ENCODE measurements at regions not wholly inside any gene's neighbourhood (a gene's known extent, or its start where the extent isn't known, plus 50 kb on each side); places are given as distances from the start of the nearest gene placed in this dataset.

DNA sequence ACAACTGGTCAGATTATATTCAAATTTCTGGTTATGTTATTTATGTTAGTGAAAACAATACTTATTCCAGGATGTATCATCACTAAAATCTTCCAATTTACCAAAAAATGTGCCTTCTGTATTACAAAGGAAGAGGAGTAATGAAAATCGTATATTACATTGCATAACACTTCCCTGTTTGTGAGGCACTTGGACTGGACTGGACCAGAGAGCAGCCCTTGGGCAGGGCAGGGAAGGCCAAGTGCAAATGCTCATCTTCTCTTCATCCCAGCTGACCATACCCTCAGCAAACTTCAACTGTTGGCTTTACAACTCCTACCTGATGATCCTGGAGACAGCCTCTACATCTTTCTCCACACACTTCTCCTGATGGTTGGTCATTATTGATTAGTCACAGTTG is 285.7 kb upstream of the MME start:
- Mint-ChIP-seq H3K4me1 (no peaks in the 10 kb centered on the region), H3K27me3 (no peaks in the 10 kb centered on the region), H3K9me3 (peaks cover 0 to 3% (median 3%) of the 10 kb centered on the region in 3 donors), H3K27ac (no peak overlapping the region), H3K4me3 (no peak overlapping the region), H3K36me3 (no peaks in the 10 kb centered on the region)

DNA sequence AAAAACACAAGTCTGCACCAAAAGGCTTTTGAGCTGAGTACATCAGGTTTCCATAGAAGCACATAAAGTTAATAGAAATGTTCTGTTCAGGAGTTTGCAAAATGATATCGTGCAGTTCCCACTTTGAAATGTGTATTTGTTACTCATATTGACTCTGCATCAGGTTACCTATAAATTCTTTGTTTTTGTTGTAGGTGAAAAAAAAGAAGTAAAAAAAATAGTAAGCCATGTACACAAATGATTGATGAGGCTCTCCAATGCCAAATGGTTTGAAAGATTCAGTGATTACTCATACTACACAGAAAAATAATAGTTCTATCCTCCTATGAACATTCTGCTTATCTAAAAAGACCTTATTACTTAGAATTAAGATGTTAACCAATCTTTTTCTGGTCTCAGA is 287.3 kb upstream of the MME start:
- no peaks in the 10 kb centered on the region for H3K4me1 Mint-ChIP-seq
- no peak overlapping the region for H3K27ac Mint-ChIP-seq
- no peaks in the 10 kb centered on the region for H3K27me3 Mint-ChIP-seq
- H3K36me3 Mint-ChIP-seq, result no peaks in the 10 kb centered on the region
- no peak overlapping the region for H3K4me3 Mint-ChIP-seq
- H3K9me3 Mint-ChIP-seq, result peaks cover 0 to 3% (median 3%) of the 10 kb centered on the region in 3 donors

DNA sequence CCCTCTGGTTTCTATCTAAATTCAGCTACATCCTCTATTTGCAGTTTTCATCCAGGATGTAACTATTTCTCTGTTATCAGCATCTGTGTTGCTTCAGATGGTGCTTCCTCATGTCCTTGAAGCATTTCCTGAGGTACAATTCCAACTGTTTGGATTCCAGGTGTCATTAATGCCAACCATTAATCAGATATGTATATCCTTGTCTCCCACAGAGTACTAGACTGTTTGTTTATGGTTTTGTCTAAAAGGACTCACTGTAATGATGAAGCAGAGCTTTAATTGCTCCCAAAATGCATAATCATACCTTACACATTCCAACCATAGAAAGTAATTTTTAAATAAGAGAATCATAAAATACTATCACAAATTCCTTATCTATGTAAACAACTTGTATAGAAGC is 288.5 kb upstream of the MME start:
- H3K9me3 Mint-ChIP-seq, result peaks cover 0 to 3% (median 3%) of the 10 kb centered on the region in 3 donors
- H3K27ac Mint-ChIP-seq, result no peak overlapping the region
- H3K4me3 Mint-ChIP-seq, result no peak overlapping the region
- no peaks in the 10 kb centered on the region for H3K4me1 Mint-ChIP-seq
- no peaks in the 10 kb centered on the region for H3K36me3 Mint-ChIP-seq
- H3K27me3 Mint-ChIP-seq, result no peaks in the 10 kb centered on the region

DNA sequence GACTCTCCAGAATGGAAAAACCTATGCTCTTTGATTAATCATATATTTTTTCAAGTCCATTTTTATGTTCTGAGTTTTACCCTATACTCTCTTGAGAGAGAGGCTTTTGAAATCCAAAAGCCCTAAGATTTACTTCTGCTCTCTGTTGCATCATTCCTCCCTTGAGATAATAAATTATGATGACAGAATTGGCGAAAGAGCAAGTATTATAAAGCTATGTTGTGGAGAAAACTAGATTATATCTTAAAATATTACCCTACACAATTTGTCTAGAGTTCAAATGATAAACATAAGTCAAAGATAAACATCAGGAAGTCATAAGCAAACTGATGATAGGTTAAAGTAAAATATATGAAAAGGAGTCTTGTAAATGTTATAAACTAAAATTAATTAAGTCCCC is 293.4 kb upstream of the MME start:
- Mint-ChIP-seq H3K9me3 (peaks cover 0 to 2% (median 0%) of the 10 kb centered on the region in 3 donors), H3K27me3 (no peaks in the 10 kb centered on the region), H3K36me3 (peaks cover 1% of the 10 kb centered on the region), H3K27ac (no peak overlapping the region), H3K4me3 (no peak overlapping the region), H3K4me1 (no peaks in the 10 kb centered on the region)

DNA sequence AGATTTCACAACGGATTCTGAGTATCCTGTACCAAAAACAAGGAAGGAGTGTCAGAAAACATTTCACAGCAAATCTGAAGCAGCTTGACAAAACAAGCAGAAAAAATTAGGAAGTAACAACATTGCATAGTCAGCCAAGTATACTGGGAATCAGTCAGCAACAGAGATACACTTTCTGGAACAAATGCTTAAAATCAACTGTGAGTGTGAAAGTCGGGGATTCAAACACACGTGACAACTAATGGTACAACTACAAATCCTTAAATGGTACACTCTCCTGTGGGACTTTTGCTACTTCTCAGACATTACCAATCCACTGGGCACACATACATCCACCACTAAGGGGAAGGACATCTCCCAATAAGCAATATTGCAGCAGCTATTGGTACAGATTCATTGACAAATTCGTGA is 296.6 kb upstream of the MME start:
- Mint-ChIP-seq H3K27me3 (no peaks in the 10 kb centered on the region), H3K9me3 (peaks cover 0 to 2% (median 2%) of the 10 kb centered on the region in 3 donors), H3K4me3 (no peak overlapping the region), H3K36me3 (peaks cover 1% of the 10 kb centered on the region), H3K4me1 (no peaks in the 10 kb centered on the region), H3K27ac (no peak overlapping the region)

DNA sequence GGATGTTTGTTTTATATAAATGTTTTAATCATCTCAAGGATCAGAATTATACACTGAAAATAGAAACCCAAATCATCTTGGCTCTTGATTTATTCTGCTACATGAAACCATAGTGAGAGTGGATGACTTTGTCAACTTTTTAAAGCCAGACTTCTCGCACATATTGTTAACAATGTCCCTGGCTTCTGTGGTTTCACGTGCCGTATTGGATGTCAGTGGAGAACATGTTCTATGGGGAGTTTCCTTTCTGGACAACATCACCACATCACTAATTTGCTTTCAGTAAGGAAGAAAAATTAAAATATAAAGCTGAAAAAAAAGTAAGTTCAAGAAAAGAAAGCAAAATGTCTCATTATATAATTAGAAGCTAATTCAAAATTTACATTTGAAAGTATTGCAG is 297.1 kb upstream of the MME start:
- no peaks in the 10 kb centered on the region for H3K27me3 Mint-ChIP-seq
- H3K36me3 Mint-ChIP-seq, result peaks cover 1% of the 10 kb centered on the region
- peaks cover 0 to 2% (median 2%) of the 10 kb centered on the region in 3 donors for H3K9me3 Mint-ChIP-seq
- H3K4me3 Mint-ChIP-seq, result no peak overlapping the region
- H3K4me1 Mint-ChIP-seq, result no peaks in the 10 kb centered on the region
- no peak overlapping the region for H3K27ac Mint-ChIP-seq

DNA sequence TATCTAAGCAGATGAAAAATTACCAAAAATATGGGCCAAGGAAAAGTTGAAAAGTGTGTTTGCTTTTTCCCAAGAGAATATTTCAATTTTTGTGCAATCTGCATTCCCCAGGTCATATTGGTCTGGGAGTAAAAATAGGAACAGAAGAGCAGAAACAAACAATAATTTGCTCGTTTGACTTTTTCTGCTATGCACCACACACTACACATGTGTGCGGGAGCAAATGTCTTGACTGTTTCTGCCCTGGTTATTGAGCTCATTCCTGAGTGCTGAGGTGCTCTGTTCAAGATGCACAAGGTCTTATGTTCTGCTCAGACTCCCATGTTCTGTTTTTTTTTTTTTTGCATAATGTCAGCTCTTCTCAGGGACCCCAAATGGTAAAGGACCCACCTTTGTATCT is 298.0 kb upstream of the MME start:
- no peaks in the 10 kb centered on the region for H3K27me3 Mint-ChIP-seq
- no peak overlapping the region for H3K27ac Mint-ChIP-seq
- peaks cover 1% of the 10 kb centered on the region for H3K36me3 Mint-ChIP-seq
- no peaks in the 10 kb centered on the region for H3K4me1 Mint-ChIP-seq
- H3K9me3 Mint-ChIP-seq, result peaks cover 0 to 2% (median 2%) of the 10 kb centered on the region in 3 donors
- H3K4me3 Mint-ChIP-seq, result no peak overlapping the region

DNA sequence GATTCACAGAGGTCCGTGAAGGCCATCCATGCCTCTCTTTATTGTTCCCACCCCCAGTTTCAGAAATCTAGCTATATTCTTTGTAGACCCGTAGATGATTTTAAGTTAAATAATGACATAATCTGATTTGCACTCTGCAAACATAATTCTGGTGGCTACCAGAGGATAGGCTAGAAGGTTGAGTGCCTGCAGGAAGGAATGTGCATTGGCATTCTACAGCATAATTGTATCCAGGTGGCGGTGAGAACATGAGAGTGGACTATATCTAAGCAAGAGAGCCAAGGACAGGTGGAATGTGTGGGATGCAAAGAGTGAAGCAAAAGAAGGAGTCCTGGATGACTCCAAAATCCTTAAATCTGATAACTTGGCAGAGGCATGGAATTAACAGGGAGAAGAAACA is 298.5 kb upstream of the MME start:
- Mint-ChIP-seq H3K9me3 (peaks cover 0 to 2% (median 2%) of the 10 kb centered on the region in 3 donors), H3K4me3 (no peak overlapping the region), H3K27ac (no peak overlapping the region), H3K27me3 (no peaks in the 10 kb centered on the region), H3K36me3 (peaks cover 1% of the 10 kb centered on the region), H3K4me1 (no peaks in the 10 kb centered on the region)

DNA sequence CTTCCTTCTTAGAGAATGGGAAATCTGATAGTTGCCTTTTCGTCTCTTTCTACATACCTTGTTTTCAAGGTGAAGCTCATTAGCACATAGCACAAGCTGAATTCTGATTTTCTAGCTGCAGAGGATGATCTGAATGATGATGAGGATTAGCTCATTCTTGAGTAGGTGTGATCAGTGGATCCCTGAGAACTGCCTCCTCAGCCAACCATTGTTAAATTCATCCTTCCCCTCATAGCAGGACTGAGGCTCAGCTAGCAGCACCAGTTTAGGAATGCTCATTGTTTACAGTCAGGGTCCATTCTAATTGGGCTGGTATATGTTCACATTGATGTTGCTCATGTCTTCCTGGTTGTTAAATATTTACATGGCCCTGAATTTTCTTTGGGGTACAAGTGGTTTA is 299.9 kb upstream of the MME start:
- H3K9me3 Mint-ChIP-seq, result peaks cover 0 to 2% (median 2%) of the 10 kb centered on the region in 3 donors
- H3K27me3 Mint-ChIP-seq, result no peaks in the 10 kb centered on the region
- H3K36me3 Mint-ChIP-seq, result peaks cover 1% of the 10 kb centered on the region
- H3K4me1 Mint-ChIP-seq, result no peaks in the 10 kb centered on the region
- H3K27ac Mint-ChIP-seq, result no peak overlapping the region
- H3K4me3 Mint-ChIP-seq, result no peak overlapping the region

DNA sequence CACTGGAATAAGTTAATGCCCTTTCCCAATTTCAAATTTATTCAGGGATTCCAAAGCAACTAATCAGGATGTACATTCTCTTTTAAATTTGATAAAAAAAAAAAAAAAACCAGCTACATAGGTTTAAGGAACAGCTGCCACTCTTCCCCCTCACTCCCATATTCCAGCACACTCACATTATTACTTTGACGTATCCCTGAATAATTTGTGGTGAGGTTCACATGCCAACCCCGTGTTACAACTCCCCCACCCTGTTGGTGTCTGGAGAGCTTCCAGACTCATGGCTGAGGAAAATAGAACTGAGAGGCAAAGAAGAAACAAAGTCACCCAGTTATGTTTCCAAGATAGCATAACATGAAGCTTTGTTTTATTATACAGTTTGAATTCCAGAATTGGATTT is 300.5 kb upstream of the MME start:
- Mint-ChIP-seq H3K27me3 (no peaks in the 10 kb centered on the region), H3K9me3 (peaks cover 0 to 2% (median 2%) of the 10 kb centered on the region in 3 donors), H3K4me1 (no peaks in the 10 kb centered on the region), H3K36me3 (peaks cover 1% of the 10 kb centered on the region), H3K4me3 (no peak overlapping the region), H3K27ac (no peak overlapping the region)

DNA sequence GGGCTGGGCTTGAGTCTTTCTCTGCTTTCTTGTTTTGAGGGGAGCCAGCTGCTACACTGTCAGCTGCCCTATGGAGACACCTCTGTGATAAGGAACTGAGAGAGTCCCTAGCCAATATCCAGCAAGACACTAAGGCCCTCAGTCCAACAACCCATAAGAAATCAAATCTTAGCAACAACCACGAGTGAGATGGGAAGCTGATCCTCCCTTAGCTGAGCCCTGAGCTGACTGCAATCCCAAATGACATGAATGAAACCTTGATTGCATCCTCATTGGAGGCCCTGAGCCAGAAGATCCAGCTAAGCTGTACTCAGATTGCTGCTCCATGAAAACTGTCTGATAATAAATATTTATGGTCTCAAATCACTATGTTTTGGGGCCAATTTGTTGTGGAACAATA is 302.1 kb upstream of the MME start:
- H3K9me3 Mint-ChIP-seq, result peaks cover 0 to 3% (median 2%) of the 10 kb centered on the region in 3 donors
- H3K27me3 Mint-ChIP-seq, result no peaks in the 10 kb centered on the region

DNA sequence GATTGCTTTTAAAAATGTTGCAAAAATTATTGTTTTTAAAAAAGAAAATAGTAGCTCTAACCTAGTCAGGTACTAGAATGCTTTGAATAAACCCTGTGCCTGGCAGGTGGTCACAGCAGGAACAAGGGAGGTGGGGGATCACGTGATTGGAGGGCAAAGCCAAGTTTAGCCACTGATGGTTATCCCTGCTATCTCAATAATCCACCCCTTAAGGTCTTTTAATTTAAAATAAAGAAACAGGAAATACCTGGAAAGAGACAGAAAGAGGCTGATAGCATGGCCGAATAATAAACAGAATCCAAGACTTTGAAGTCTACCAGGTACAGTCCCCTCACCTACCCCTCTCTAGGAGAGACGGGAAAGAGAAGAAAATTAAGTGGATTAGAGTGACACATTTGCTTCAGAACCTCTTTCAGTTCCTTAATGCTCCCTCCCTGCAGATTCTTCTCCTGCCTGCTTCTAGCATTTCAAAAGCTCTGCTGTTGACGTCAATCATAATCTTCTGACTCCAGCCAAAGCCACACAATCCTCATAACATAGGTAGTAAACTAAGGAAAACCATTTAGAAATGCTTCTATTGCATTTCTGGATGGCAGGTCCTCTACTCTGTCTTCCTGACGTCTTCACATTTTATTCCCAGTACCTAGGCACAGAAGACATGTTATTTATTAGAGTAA is 303.4 kb upstream of the MME start:
- Mint-ChIP-seq H3K36me3 (no peaks in the 10 kb centered on the region), H3K4me3 (no peak overlapping the region), H3K27ac (no peak overlapping the region), H3K9me3 (peaks cover 0 to 3% (median 0%) of the 10 kb centered on the region in 3 donors), H3K27me3 (no peaks in the 10 kb centered on the region), H3K4me1 (no peaks in the 10 kb centered on the region)

More for the DNA sequence above, 302.1 kb upstream of the MME start:
- Mint-ChIP-seq H3K27ac (no peak overlapping the region), H3K36me3 (peaks cover 1% of the 10 kb centered on the region), H3K4me1 (no peaks in the 10 kb centered on the region), H3K4me3 (no peak overlapping the region)

DNA sequence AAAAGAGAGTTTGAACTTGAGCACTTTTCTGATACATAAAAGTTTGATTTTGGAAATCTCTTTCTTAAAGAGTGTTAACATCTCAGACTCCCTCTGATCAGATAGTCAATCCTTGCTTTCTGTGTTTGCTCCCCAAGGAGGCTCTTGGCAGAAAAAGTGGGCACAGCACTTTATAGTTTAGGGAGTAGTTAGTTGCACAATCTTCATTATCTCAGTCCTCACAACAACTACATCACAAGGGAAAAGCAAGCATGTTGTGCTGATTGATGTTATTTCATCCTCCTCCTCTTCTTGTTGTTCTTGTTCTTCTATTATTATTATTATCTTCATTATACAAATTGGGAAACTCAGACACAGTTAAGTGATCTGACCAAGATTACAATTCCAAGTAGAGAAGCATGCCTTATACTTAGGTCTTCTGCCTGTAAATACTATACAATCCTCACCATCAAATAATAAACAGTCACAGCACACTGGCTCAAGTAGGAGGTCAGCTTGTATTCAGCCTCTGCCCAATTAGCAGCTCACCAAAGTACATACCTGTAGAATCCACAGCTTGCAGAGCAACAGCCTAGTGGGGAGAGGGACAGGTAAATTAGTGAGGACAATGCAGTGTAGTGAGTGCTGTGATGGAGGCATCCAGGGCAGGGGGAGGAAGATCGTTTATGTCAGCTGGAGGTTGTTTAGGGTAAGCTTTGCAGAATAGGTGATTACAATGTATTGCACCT is 304.1 kb upstream of the MME start:
- Mint-ChIP-seq H3K36me3 (no peaks in the 10 kb centered on the region), H3K27ac (no peak overlapping the region), H3K27me3 (no peaks in the 10 kb centered on the region), H3K4me1 (no peaks in the 10 kb centered on the region), H3K4me3 (no peak overlapping the region), H3K9me3 (peaks cover 0 to 1% (median 0%) of the 10 kb centered on the region in 3 donors)

DNA sequence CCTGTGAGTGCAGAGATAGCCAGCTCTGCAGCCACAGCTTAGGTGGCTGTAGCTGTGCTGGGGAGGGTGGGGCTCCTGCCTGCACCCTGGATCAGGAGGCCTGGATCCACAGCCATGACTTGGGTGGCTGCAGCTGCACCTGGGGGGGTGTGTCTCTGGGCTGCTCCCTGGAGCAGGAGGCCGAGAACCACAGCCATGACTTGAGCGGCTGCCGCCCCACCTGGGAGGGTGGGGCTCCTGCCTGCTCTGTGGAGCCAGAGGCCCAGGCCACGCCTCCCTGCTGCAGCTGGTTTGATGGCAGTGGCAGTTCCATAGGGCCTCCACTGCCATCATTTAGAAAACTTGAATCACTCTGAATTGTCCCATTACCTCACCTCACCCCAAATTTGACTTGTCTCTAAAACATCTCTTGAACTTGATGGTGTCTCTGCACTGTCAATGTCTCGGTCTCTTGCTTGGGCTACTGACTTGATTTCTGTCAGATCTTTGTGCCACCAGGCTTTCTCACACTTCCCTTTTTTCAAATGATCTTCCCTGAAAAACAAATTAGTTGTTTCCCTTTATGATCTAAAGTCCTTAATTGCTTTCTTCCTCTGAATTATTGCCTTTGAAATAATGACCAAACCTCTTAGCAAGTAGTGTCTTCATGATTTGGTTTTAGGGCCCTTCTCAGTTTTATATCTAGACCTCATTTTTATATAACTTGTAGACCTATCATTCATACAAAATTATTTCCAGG is 313.2 kb upstream of the MME start:
- H3K27ac Mint-ChIP-seq, result no peak overlapping the region
- peaks cover 0 to 7% (median 1%) of the 10 kb centered on the region in 3 donors for H3K9me3 Mint-ChIP-seq
- no peaks in the 10 kb centered on the region for H3K36me3 Mint-ChIP-seq
- peak overlapping the region in 1 of 4 donors; percentile 33 for H3K4me3 Mint-ChIP-seq
- peaks cover 0 to 6% (median 3%) of the 10 kb centered on the region in 3 donors for H3K4me1 Mint-ChIP-seq
- H3K27me3 Mint-ChIP-seq, result peaks cover 2% of the 10 kb centered on the region

DNA sequence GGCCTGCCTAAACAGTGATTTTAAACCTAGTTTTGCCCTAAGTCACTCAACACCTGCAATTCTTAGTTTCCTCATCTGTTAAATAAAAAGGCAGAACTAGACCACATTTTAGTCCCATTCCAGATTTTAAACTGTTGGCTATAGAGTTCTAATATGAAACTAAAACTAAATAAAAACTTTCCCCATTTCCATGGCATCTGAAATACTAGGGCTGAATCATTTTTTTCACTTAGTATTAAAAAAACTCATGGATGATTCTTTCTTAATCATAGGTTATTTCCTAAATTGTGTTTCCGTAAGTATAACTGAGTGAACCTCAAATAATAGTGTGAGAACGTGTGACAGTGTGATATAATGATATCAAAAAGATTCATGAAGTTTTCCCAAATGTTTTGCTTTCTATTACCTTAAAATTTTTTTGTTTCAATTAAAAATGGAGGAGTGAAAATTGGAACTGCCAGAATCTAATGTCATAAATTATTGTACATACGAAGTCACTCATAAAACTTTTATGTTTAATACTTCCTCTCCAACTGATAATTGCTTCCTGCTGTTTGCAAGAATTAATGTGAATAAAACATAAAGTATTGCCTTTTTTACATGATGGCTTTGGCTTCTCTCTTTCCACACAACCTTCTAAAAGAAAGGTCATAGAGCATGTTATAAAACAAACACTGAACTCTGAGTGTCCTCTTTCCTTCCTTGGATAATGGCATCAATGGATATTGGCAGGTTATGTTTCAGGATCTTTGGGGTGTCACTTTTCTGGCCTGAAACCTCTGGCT is 315.1 kb upstream of the MME start:
- Mint-ChIP-seq H3K27me3 (peaks cover 2% of the 10 kb centered on the region), H3K36me3 (no peaks in the 10 kb centered on the region), H3K4me3 (no peak overlapping the region)

More for the DNA sequence above, 315.1 kb upstream of the MME start:
- Mint-ChIP-seq H3K27ac (no peak overlapping the region), H3K4me1 (peaks cover 0 to 6% (median 3%) of the 10 kb centered on the region in 3 donors), H3K9me3 (peaks cover 0 to 7% (median 1%) of the 10 kb centered on the region in 3 donors)
